Heart left ventricle (tissue), 16 donors: ENCODE measurements at regions not wholly inside any gene's neighbourhood (a gene's known extent, or its start where the extent isn't known, plus 50 kb on each side); places are given as distances from the start of the nearest gene placed in this dataset.

ENCODE experiments used
- ATAC-seq, 4 donors: fragments of 200-7000 bp; cut with Tn5 transposase; one replicate each; pipeline ENCODE4 v1.9.1; 2020 to 2022; ENCODE audit warnings: moderate library complexity in 4 of 4, mild to moderate bottlenecking in 3 of 4, moderate number of reproducible peaks in 1 of 4
- DNase-seq, 5 donors: peaks; one replicate each; pipeline ENCODE4 v3.0.0-alpha.2; 2020
- H3K27ac ChIP-seq, 12 donors: fragments of 200-600 bp; sonication (generic) in 4 of 12; one replicate each; pipeline versions ENCODE4 v1.5.0 to v1.8.0; 2016 to 2022; ENCODE audit warnings: mild to moderate bottlenecking in 2 of 12
- H3K27me3 ChIP-seq, 9 donors: fragments of 200-600 bp; sonication (generic) in 2 of 9; one replicate each; pipeline versions ENCODE4 v1.5.1 to v1.8.0; 2016 to 2022; ENCODE audit warnings: mild to moderate bottlenecking in 3 of 9
- H3K36me3 ChIP-seq, 9 donors: fragments of 200-600 bp; sonication (generic) in 2 of 9; one replicate each; pipeline versions ENCODE4 v1.5.0 to v1.8.0; 2018 to 2022; ENCODE audit warnings: mild to moderate bottlenecking in 2 of 9
- H3K4me1 ChIP-seq, 12 donors: fragments of 200-600 bp; sonication (generic) in 4 of 12; one replicate each; pipeline versions ENCODE4 v1.5.0 to v1.8.0; 2016 to 2022; ENCODE audit warnings: mild to moderate bottlenecking in 3 of 12
- H3K4me3 ChIP-seq, 12 donors: fragments of 200-600 bp; sonication (generic) in 4 of 12; one replicate each; pipeline versions ENCODE4 v1.5.0 to v1.8.0; 2017 to 2022; ENCODE audit warnings: mild to moderate bottlenecking in 9 of 12, moderate library complexity in 4 of 12
- H3K9me3 ChIP-seq, 12 donors: fragments of 200-600 bp; sonication (generic) in 4 of 12; one replicate each; pipeline versions ENCODE4 v1.5.0 to v1.8.0; 2016 to 2022; ENCODE audit warnings: mild to moderate bottlenecking in 1 of 12
- CTCF ChIP-seq, 12 donors: fragments of 200-600 bp; sonication (generic) in 4 of 12; IDR thresholded peaks; one replicate each; pipeline versions ENCODE4 v1.5.0 to v1.8.0; 2018 to 2022; ENCODE audit warnings: antibody characterized with exemption in 12 of 12, mild to moderate bottlenecking in 5 of 12
- POLR2A ChIP-seq, 2 donors: fragments of 450-650 bp; IDR thresholded peaks; one replicate each; pipeline ENCODE4 v1.6.1; 2017; ENCODE audit warnings: antibody characterized with exemption in 2 of 2, mild to moderate bottlenecking in 2 of 2, moderate library complexity in 2 of 2
- WGBS, 4 donors: extraction: QIAGEN DNeasy Blood & Tissue Kit in 2 of 4; methylation state at CpG; one replicate each; pipeline versions ENCODE4 v1.1.5 to v1.1.7; 2013 to 2018; 5-methylcytosine and 5-hydroxymethylcytosine counted together
- intact Hi-C, 10 donors: fragments of 100-400 bp; cut with DNase I; formaldehyde crosslinking; loops; one replicate each; pipeline versions ENCODE4 v1.11.1 to v1.14.2; 2022
- donor health status: ischemic (EF 13 %, LVEDD 7.1; RV severe dilation, severe dysfunction).
- donor health status: healthy with polysubstance abuse.
- donor health status: DM: no; HTN: yes; CAD: no.
- donor health status: DM: no; HTN: no; CAD: no.
- donor health status: ischemic (EF 25% LVEDD 6.9; RV normal size, moderate dysfunction).
- donor health status: ischemic (EF 25% LVEDD 5.7; RV mildly dilated, moderate dysfunction).
- donor health status: healthy.
- donor health status: DM: yes; HTN: yes; CAD: no.
- donor health status: ischemic (EF 35%, LVEDD 5.7; RV mildly dilated, moderate dysfunction).
- donor health status: nonischemic (EF 11% LVEDD 7.7; RV severe dilation, severe dysfunction).
- donor health status: DM: yes; HTN: yes; CAD: no.
- donor health status: PGD.
- donor health status: ischemic (EF 29% LVEDD 5.4; RV normal size, mild dysfunction).
- donor health status: nonischemic (EF 23%, LVEDD 6.1; RV moderate dilation, normal function).

- Histone ChIP-seq H3K4me3 (no peak overlapping the region), H3K36me3 (no peaks in the 10 kb centered on the region), H3K4me1 (no peaks in the 10 kb centered on the region), H3K9me3 (no peaks in the 10 kb centered on the region), H3K27me3 (no peaks in the 10 kb centered on the region), H3K27ac (no peak overlapping the region)
- 73 to 86% (median 80%) methylated on average over 3 of the region's 3 CpGs for WGBS, 4 donors
- no peak for ATAC-seq
- DNase-seq: no peak
- TF ChIP-seq CTCF (IDR thresholded peaks at IDR 0.05): no peak
- no peak for TF ChIP-seq POLR2A (IDR thresholded peaks at IDR 0.05)
- intact Hi-C loops: no loop called here
Measured at GRCh38 chr13:70336866-70337265, 228.6 kb upstream of the KLHL1 start.

GRCh38 chr13:70333752-70334151 is 225.5 kb upstream of the KLHL1 start:
- no peaks in the 10 kb centered on the region for H3K36me3 ChIP-seq
- DNase-seq (no peak), ATAC-seq (no peak)
- no peak overlapping the region for H3K4me3 ChIP-seq
- H3K4me1 ChIP-seq: no peaks in the 10 kb centered on the region
- WGBS, 4 donors: 29 to 52% (median 41%) methylated on average over 2 of the region's 2 CpGs
- H3K27me3 ChIP-seq: no peaks in the 10 kb centered on the region
- intact Hi-C loops: no loop called here
- H3K27ac ChIP-seq: no peak overlapping the region
- no peak for TF ChIP-seq POLR2A (IDR thresholded peaks at IDR 0.05)
- no peak for TF ChIP-seq CTCF (IDR thresholded peaks at IDR 0.05)
- no peaks in the 10 kb centered on the region for H3K9me3 ChIP-seq

- DNase-seq (no peak), ATAC-seq (no peak)
- Histone ChIP-seq H3K27ac (no peak overlapping the region), H3K9me3 (no peaks in the 10 kb centered on the region), H3K4me3 (no peak overlapping the region), H3K4me1 (no peaks in the 10 kb centered on the region), H3K36me3 (no peaks in the 10 kb centered on the region), H3K27me3 (no peaks in the 10 kb centered on the region)
- TF ChIP-seq CTCF (IDR thresholded peaks at IDR 0.05) (no peak), POLR2A (IDR thresholded peaks at IDR 0.05) (no peak)
- intact Hi-C loops: no loop called here
- 91 to 95% (median 93%) methylated on average over 2 of the region's 2 CpGs for WGBS, 4 donors
Measured at GRCh38 chr13:70330697-70331361, 222.6 kb upstream of the KLHL1 start.

- Histone ChIP-seq H3K9me3 (no peaks in the 10 kb centered on the region), H3K27ac (no peak overlapping the region), H3K4me3 (no peak overlapping the region), H3K27me3 (no peaks in the 10 kb centered on the region), H3K4me1 (no peaks in the 10 kb centered on the region), H3K36me3 (no peaks in the 10 kb centered on the region)
- TF ChIP-seq POLR2A (IDR thresholded peaks at IDR 0.05): no peak
- TF ChIP-seq CTCF (IDR thresholded peaks at IDR 0.05): no peak
- intact Hi-C loops: no loop called here
- DNase-seq (no peak), ATAC-seq (no peak)
- WGBS, 4 donors: 71 to 83% (median 76%) methylated on average over 2 of the region's 2 CpGs
Measured at GRCh38 chr13:70324519-70324918, 216.3 kb upstream of the KLHL1 start.
